HG03460 (cell line): ENCODE measurements at regions not wholly inside any gene's neighbourhood (a gene's known extent, or its start where the extent isn't known, plus 50 kb on each side); places are given as distances from the start of the nearest gene placed in this dataset.
"Not testable (repeated sequence)": the region's sequence is repeated elsewhere in the genome, so short reads cannot be mapped to it uniquely, and the experiment has no call there.

Experiments
- ATAC-seq: cut with Tn5 transposase; IDR thresholded peaks from one replicate; pipeline ENCODE4 v1.9.1; 2021; ENCODE audit not compliant: unreplicated experiment

DNA sequence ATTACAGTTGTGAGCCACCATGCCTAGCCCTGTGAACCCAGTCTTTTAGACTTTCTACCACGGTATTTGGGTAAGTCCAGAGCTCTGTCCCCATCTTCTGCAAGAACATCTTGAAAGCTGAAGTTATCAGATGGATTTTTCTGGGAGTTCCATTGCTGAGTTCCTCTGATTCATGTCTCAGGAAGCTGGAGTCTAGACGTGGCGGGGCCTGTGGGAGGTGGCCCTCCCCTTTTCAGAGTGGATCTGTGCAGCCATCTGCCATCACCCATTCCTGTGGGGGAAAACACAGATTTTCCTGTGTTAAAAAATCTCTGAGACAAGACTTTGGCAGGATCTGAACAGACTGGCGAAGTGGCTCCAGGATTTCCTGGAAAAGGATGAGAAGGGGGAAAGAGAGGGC, 234.3 kb downstream of the NPIPA7 start:
- ATAC-seq = not testable (repeated sequence)

DNA sequence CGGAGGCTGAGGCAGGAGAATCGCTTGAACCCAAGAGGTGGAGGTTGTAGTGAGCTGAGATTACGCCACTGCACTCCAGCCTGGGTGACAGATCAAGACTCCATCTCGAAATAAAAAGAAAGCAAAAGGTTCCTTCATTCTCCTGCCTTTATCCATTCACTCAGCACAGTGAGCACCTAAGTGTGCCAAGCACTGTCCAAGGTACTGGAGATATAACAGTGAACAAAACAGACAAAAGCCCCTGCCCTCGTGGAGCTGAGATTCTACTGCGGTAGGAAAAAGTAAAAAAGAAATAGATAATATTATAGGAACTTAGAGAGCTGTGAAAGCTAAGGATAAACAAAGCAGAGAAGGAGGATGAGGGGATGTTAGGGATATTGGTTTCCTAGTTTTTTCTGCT, 235.5 kb downstream of the NPIPA7 start:
- ATAC-seq = not testable (repeated sequence)

DNA sequence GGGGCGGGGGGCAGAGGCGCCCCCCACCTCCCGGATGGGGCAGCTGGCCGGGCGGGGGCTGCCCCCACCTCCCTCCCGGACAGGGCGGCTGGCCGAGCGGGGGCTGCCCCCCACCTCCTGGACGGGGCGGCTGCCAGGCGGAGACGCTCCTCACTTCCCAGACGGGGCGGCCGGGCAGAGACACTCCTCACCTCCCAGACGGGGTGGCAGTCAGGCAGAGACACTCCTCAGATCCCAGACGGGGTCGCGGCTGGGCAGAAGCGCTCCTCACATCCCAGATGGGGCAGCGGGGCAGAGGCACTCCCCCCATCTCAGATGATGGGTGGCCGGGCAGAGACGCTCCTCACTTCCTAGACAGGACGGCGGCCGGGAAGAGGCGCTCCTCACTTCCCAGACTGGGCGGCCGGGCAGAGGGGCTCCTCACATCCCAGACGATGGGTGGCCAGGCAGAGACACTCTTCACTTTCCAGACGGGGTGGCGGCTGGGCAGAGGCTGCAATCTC, 240.1 kb downstream of the NPIPA7 start:
- ATAC-seq = not testable (repeated sequence)

DNA sequence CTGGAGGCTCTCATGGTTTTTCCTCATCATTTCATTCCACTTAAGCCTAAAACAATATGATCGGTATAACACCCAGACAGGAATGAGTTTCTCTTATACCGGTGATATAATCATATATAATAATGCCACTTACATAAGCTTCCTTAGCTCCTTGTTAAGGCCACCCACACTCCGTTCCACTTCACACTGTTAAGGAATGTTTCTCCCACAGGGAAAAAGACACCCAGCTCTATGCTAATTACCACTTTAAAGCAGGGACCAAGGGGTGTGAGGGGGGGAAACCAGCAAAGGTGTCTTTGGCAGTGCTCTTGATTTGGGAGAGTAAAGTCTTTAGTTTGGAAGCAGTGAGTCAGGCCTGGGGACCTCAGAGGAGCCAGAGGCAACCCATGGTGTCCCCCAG, 245.4 kb downstream of the NPIPA7 start:
- not testable (repeated sequence) for ATAC-seq

DNA sequence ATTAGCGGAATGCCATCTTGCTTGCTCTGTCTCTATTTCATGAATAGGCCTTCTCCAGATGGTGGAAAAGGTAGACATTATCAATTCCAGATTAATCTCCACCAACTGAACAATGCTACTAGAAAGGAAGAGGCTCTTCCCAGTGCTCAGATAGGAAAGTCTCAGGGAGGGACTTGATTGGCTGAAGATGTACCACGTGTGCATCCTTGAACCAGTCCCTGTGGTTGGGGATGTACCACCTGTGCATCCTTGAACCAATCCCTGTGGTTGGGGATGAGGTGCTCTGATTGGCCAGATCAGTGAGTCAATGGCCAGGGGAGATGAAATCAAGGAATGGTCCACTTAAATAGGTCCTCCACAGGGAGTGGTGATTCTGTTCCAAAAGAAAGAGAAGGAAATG, 246.2 kb downstream of the NPIPA7 start:
- ATAC-seq = not testable (repeated sequence)

DNA sequence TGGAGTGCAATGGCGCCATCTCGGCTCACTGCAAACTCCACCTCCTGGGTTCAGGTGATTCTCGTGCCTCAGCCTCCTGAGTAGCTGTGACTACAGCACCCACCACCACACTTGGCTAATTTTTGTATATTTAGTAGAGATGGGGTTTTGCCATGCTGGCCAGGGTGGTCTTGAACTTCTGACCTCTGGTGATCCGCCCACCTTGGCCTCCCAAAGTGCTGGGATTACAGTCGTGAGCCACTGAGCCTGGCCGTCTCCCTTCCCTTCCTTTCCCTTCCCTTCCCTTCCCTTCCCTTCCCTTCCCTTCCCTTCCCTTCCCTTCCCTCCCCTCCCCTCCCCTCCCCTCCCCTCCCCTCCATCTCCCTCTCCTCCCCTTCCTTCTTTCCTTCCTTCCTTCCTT, 248.9 kb downstream of the NPIPA7 start:
- not testable (repeated sequence) for ATAC-seq

DNA sequence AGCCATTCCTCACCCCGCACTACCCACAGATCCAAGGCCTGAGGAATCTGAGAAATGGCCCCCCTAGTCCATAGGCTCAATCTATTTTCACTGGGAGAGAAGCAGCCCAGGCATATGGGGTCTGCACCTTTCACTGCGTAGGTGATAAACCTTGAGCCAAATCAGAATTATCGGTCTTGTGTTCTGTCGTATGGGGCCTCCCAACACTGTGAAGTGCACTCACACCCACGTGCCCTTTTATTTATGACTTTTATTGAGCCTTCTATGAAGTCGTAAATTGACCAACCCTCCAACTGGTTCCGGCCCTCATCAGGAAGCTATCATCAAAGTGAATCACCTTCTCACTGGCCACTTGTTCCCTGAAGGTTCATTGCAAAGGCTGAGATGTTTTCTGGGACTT, 259.3 kb downstream of the NPIPA7 start:
- not testable (repeated sequence) for ATAC-seq

DNA sequence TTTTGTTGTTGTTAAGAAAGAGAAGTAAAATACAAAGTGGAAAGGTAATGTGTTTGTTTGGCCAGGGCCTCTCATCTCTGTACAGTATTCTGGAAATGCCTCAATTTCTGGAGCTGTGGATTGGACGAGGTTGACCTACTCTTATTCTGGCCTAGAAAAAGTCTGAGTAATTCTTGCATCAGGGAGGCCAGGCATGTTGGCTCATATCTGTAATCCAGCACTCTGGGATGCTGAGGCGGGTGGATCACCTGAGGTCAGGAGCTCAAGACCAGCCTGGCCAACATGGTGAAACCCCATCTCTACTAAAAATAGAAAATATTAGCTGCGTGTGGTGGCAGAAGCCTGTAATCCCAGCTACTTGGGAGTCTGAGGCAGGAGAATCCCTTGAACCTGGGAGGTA, 259.8 kb downstream of the NPIPA7 start:
- ATAC-seq = not testable (repeated sequence)

DNA sequence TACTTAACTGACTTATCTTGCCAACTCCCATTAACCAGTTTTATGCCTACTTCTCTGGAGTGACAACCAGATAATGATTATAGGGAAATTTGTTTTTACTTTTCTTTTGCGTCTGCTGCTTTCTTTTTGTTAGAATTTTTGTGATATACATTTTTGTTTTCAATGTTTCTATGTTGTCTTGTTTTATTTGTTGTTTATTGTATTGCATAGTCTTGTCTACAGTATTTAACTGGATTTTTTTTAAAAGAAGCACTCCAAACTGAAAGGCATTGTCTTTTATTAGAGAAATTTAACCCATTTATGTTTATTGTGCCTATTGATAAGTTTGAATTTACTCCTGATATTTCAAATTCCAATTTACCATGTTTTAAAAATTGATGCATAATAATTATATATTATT, 264.9 kb downstream of the NPIPA7 start:
- ATAC-seq = not testable (repeated sequence)

DNA sequence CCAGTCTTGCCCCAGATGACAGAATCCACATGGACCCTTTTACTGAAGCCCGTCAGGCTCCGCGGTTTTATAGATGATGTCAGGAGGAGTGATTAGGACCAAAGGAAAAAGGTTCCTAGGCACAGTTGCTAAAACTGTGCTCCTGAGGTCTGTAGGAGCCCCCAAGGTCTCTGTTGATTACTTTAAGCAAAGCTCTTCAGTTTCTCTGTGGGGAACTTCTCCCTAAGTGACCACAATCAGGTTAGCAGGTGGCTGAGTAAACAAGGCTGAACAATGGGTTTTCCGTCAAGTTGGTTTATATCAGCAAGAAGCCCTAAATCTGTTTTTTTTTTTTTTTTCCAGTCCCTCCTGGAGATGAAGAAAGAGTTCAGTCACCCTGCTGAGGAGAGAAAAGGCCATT, 269.1 kb downstream of the NPIPA7 start:
- not testable (repeated sequence) for ATAC-seq

DNA sequence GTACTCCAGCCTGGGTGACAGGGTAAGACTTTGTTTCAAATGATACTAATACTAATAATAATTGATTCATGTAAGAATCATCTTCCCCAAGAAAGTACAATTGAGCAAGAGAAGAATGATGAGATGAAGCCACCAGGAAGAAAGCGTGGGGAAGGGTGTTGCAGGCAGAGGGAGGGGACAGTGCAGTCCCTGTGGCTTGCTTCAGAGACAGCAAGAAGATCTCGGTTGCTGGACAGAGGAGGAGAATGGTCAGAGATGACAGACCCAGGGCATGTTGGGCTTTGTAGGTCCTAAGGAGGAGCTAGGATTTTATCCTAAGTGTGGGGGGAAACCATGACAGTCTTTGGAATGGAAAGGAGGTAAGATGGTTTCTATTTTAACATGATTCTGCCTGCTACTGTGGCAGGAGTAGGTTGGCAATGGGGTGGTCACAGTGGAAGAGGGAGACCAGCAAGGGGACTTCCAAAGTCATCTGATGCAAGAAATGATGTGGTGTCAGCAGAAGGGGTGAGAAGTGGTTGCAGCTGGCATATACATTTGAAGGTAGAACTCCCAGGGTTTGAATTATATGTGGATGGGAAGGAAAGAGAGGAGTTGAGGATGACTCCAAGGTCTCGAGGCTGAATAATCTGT, 293.4 kb downstream of the NPIPA7 start:
- ATAC-seq = not testable (repeated sequence)

DNA sequence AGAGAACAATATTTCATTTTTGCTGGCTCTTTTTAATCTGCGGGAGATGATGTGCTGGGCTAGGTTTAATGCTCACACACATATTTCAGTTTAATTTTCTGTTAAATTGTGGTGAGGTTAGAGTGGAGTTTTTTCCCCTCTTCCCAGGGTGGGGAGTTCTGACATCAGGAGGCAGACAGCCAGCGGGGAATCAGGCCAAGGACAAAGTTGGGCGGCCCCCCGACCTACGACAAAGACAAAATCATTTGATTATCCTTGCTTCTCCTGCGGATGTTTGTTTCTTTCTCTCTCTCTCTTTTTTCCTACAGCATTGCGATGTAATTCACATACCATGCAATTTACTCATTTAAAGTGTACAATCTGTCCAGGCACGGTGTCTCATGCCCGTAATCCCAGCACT, 295.9 kb downstream of the NPIPA7 start:
- ATAC-seq = not testable (repeated sequence)

DNA sequence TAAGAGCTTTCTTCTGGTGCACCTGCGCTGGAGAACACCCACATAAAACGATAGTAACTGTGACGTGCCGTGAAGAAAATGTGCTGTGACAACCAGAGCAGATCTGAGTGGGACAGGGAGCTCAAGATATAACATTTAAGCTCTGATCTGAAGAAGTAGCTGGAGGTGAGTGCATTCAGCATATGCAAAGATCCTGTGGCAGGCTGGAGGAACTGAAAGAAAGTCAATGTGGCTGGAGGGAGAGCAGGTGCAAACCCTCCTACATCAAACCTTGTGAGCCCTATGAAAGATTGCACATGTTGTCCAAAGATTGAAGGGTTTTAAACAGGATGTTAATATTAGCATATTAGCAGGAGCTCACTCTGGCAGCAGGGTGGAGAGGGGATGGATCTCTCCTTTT, 342.9 kb downstream of the NPIPA7 start:
- not testable (repeated sequence) for ATAC-seq

DNA sequence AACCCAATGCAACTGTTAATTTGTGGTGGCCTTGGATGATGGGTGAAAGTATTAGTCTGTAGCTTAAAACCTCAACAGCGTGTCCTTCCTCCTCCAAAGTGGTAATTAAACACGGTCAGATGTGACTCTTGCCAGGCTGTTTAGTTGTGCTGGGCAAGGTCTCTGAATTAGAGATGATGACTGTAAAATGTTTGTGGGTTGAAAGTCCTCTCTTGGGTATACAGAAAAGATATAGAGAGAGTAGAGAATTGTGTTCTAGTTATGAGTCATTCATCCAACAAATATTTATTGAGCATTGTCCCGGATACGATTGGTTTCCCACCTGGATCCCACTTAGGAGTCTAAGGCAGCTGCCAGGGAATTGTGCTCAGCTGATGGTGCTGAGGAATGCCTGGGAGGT, 343.7 kb downstream of the NPIPA7 start:
- ATAC-seq = not testable (repeated sequence)

DNA sequence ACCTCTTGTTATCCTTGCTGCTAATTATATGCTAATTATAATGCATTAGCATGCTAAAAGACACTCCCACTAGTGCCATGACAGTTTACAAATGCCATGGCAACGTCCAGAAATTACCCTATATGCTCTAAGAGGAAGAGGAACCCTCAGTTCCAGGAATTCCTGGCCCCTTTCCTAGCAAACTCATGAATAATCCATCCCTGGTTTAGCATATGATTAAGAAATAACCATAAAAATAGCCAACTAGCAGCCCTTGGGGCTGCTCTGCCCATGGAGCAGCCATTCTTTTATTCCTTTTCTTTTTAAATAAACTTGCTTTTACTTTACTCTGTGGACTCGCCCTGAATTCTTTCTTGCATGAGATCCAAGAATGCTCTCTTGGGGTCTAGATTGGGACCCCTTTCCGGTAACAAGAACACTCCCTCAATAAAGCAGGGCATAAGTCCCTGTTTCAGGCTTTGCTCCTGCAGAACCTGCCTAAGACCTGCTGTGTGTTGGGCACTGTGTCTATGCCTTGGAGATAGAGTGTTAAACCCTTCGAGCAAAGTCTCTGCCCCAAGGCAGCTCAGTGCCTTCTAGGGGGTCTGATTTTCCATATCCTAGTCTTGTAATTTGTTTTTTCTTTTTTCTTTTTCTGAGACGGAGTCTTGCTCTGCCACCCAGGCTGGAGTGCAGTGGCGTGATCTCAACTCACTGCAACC, 345.0 kb downstream of the NPIPA7 start:
- not testable (repeated sequence) for ATAC-seq

DNA sequence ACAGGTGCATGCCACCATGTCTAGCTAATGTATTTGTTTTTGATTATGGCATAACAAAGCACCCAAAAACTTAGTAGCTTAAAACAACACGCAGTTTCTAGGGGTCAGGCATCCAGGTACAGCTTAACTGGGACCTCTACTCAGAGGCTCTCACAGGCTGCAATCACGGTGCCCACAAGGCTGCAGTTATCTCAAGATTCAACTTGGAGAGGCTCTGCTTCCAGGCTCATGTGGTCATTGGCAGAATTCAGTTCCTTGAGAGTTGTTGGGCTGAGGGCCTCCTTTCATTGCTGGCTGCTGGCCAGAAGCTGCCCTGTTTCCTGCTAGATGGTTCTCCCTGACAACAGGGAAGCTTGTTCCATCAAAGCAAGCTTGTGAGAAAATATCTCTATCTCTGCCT, 348.1 kb downstream of the NPIPA7 start:
- ATAC-seq = not testable (repeated sequence)

DNA sequence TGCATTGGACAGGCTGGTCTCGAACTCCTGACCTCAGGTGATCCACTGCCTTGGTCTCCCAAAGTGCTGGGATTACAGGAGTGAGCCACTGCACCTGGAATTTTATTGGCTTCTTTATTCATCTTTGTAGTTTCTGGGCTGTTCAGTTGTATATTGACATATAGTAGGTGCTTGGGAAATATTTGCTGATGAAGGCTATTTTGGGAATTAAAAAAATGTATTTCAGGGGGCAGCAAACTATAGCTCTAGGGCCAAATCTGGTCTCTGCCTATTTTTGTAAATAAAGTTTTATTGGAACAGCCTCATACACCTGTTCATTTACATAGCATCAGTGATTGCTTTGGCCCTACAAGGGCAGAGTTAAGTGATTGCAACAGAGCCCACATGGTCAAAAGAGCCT, 363.6 kb downstream of the NPIPA7 start:
- ATAC-seq = not testable (repeated sequence)

DNA sequence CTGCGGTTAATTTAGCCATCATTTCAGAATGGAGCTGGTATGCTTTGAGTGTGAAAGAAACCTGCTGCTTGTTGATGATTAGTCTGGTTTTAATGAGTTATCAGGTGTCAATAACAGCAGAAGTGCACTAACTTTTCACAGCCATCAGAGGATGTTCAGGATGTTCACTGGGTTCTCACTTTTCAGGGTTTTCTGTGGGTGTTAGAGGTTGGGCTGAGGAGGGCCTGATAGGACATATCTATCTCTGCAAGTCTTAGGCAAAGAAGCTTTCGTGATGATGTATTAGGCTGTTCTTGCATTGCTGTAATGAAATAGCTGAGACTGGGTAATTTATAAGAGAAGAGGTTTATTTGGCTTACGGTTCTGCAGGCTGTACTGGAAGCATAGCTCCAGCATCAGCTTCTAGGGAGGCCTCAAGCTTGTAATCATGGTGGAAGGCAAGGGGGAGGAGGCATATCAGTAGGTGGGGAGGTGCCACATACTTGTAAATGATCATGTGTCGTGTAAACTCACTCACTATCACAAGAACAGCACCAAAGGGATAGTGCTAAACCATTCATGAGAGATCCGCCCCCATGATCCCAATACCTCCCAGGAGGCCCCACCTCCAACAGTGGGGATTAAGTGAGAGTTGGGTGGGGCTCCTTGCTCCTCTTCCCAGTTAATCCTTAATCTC, 376.2 kb downstream of the NPIPA7 start:
- not testable (repeated sequence) for ATAC-seq

DNA sequence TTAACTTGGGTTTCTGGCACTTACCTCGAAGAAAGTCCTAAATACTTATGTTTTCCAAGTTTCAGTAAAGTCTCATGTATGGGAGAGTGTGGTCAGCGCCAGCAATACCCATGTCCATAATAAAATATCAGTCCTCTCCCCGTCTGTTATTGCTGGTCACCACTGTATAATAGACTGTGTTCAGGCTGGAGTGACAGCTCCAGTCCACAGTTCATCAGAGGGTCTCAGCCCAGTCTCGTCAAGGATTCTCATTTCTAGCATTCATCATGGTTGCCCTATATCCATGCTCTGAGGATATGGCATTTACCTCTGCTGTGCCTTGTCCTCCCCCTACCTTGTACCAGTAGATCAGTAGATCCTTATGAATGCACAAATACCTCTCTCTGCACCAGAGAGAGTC, 384.5 kb downstream of the NPIPA7 start:
- ATAC-seq = no peak

DNA sequence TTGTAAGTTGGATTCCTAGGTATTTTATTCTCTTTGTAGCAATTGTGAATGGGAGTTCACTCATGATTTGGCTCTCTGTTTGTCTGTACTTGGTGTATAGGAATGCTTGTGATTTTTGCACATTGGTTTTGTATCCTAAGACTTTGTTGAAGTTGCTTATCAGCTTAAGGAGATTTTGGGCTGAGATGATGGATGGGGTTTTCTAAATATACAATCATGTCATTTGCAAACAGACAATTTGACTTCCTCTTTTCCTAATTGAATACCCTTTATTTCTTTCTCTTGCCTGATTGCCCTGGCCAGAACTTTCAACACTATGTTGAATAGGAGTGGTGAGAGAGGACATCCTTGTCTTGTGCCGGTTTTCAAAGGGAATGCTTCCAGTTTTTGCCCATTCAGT, 391.8 kb downstream of the NPIPA7 start:
- not testable (repeated sequence) for ATAC-seq

DNA sequence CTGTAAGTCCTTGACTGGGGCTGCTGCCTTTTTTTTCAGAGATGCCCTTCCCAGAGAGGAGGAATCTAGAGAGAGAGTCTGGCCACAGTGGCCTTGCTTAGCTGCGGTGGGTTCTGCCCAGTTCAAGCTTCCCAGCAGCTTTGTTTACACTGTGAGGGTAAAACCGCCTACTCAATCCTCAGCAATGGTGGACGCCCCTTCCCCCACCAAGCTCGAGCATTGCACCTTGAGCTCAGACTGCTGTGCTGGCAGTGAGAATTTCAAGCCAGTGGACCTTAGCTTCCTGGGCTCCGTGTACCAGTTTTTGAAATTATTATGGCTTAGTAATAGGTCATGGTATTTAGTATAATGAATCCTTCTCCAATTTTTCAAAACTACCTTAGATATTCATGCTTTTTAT, 395.4 kb downstream of the NPIPA7 start:
- no peak for ATAC-seq

DNA sequence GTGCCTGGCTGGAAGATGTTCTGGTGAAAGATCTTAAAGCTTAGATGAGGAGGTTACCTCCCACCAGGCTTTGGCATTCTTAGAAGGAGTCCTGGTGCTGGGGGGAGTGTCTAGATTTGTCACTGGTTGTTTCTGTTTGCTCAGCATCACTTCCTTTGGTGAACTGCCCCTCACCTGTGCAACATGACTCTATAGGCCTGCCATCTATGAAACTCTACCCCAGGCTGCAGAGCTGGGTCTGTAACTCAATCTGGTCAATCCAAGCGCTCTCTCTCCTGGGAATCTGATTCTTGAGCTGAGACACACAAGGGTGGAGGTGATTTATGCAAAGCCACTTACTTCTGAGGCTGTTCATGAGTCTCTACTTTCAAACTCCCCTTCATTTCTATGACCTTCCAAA, 399.4 kb downstream of the NPIPA7 start:
- no peak for ATAC-seq
